SU-DHL-6 (cell line): ENCODE measurements at regions not wholly inside any gene's neighbourhood (a gene's known extent, or its start where the extent isn't known, plus 50 kb on each side); places are given as distances from the start of the nearest gene placed in this dataset.

Experiments
- CTCF ChIP-seq: fragments of 200-600 bp; sonication (generic); IDR thresholded peaks from one replicate; pipeline ENCODE4 v1.5.1; 2017; ENCODE audit warnings: antibody characterized with exemption, mild to moderate bottlenecking, low read length, moderate library complexity; ENCODE audit not compliant: insufficient read depth, poor library complexity, severe bottlenecking
- EZH2phosphoT487 ChIP-seq: fragments of 200-600 bp; sonication (generic), shearing (Covaris generic); conservative IDR thresholded peaks from 2 replicates; pipeline ENCODE4 v1.6.1; 2018; ENCODE audit warnings: mild to moderate bottlenecking, antibody characterized with exemption, low read length, moderate library complexity, mixed read lengths

DNA sequence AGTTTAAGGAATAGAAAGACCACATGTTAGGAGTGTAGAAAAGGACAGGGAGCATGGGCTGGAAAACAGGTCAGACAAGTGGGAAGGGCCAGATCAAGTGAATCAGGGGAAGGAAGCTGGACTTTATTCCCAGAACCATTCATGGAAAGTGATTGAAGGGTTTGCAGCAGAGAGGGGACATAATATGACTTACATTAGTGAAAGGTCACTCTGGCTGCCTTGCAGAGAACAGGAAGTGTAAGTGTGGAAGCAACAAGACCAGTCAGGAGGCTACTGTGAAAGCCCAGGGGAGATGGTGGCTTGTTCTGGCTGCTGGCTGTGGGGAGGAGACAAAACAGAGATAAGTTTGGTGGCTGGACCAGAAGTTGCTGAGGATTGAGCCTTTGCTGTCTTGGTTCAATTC is 69.1 kb downstream of the VCPKMT start:
- TF ChIP-seq CTCF (no peak), EZH2phosphoT487 (no peak)
